Epithelial cell of prostate (primary cell): ENCODE measurements at regions not wholly inside any gene's neighbourhood (a gene's known extent, or its start where the extent isn't known, plus 50 kb on each side); places are given as distances from the start of the nearest gene placed in this dataset.

ENCODE experiments used
- DNase-seq: peaks from one replicate; pipeline ENCODE4 v3.0.0-alpha.2; 2011; ENCODE audit warnings: low read depth, low spot score
- H3K27ac ChIP-seq: fragments of 450-650 bp; 2 replicates; pipeline ENCODE4 v1.5.1; 2017; ENCODE audit warnings: mild to moderate bottlenecking

GRCh38 chr4:137226900-137227299, 305.4 kb downstream of the PCDH18 start:
- DNase-seq = no peak

DNA sequence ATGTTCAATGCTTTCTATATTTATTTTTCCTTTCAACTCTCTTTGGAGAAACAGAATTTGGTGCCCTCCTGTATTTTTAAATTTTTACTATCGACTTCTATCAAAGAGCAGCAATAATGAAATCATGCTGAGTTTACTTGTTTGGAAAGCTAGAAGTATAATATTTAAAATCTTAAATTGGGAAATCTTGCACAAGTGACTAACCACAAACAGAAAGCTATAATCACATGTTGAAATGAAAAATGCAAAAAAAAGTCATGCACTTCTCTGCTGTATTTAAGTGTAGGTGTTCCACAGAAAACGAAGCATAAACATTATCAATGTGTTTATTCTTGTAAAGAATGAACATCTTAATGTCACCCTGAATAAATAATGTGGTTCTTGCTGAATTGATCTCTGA, 306.1 kb downstream of the PCDH18 start:
- no peak overlapping the region for H3K27ac ChIP-seq
- no peak for DNase-seq

More at GRCh38 chr4:137226900-137227299, 305.4 kb downstream of the PCDH18 start:
- H3K27ac ChIP-seq = no peak overlapping the region

GRCh38 chr4:137213372-137214173, 318.7 kb downstream of the PCDH18 start:
- DNase-seq = no peak
- H3K27ac ChIP-seq = no peak overlapping the region

- no peak for DNase-seq
- H3K27ac ChIP-seq = no peak overlapping the region
Observed at GRCh38 chr4:137212601-137213000, 319.7 kb downstream of the PCDH18 start.

DNA sequence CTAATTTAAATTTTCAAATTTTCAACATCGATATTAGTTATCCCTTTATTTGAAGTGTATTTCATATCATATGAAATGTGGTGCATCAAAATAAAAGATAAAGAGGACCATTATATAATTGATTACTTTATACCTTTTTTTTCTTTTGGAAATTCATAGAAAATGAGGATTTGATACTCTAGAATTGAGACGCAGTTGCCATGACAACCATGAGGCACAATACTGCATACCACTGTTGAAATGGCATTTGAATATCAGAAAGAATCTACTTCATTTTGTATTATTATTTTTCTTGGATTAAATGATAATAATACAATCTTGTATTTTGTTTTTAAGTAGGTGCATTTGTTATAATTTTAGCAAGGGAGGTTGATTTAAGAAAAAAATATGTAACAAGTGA, 323.1 kb downstream of the PCDH18 start:
- DNase-seq = no peak

GRCh38 chr4:137206781-137207180, 325.5 kb downstream of the PCDH18 start:
- no peak for DNase-seq

More for the DNA sequence above, 323.1 kb downstream of the PCDH18 start:
- no peak overlapping the region for H3K27ac ChIP-seq

GRCh38 chr4:137203601-137204000, 328.7 kb downstream of the PCDH18 start:
- no peak for DNase-seq
- no peak overlapping the region for H3K27ac ChIP-seq

More at GRCh38 chr4:137206781-137207180, 325.5 kb downstream of the PCDH18 start:
- no peak overlapping the region for H3K27ac ChIP-seq

- DNase-seq = no peak
- no peak overlapping the region for H3K27ac ChIP-seq
Observed at GRCh38 chr4:137200322-137200721, 332.0 kb downstream of the PCDH18 start.

DNA sequence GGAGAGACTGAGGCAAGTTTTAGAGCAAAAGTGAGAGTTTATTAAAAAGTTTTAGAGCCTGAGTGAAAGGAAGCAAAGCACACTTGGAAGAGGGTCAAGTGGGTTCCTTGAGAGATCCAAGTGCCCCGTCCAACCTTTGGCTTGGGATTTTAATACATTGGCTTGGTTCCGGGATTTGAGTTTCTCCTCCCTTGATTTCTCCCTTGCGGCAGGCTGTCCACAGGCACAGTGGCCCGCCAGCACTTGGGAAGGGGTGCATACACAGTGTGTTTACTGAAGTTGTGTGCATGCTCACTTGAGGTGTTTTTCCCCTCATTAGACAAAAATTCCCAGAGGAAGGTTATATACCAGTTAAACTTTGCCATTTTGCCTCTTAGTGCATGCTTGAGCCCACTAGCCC, 333.5 kb downstream of the PCDH18 start:
- H3K27ac ChIP-seq = no peak overlapping the region
- no peak for DNase-seq

- H3K27ac ChIP-seq = no peak overlapping the region
- DNase-seq = no peak
Observed at GRCh38 chr4:137194670-137195069, 337.6 kb downstream of the PCDH18 start.

DNA sequence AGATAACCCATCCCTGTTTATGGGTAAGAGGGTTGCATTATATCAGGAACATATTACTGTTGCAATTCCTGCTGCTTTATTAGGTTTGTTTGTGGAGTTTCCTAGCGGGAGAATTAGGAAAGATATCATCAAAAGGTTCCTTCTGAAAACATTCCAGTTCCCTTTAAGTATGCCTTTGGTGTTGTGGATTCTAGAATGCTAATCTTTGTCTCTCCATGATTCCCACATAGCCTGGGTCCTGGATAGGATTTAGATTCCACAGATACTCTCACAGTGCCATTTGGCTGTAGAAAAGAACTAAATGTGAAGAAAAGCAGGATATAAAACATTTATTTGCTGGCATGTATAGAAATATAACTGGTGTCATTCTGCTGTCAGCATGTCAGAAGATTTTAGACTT, 338.7 kb downstream of the PCDH18 start:
- no peak for DNase-seq

DNA sequence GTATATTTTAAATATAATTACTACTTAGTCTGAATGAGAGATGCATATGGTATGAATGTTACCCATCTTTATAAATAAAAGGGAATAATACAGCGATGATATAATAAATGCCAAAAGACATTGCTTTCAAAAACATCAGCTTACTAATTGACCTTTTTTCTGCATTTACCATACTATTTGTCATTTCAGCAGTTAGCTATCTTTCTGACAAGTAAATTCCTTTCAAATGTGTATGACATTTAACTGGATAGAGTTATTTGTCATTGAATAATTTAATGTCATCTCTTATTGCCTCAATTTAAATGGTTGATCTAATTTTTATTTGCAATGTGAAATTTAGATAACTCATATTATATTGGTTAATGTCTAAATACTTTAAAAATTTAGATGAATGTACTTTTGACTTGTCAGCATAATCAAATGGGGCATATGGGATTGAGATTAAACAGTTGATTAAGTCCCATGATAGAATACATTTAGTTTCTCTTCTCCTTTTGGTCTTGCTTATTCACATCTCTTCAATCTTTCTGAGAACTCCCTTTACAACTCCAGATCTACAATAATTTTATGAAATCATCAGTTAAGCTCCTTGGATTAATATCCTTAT, 350.9 kb downstream of the PCDH18 start:
- H3K27ac ChIP-seq = no peak overlapping the region
- DNase-seq = no peak

More for the DNA sequence above, 338.7 kb downstream of the PCDH18 start:
- H3K27ac ChIP-seq = no peak overlapping the region

GRCh38 chr4:137180349-137180748, 351.9 kb downstream of the PCDH18 start:
- no peak for DNase-seq

GRCh38 chr4:137156807-137157206, 375.5 kb downstream of the PCDH18 start:
- H3K27ac ChIP-seq = no peak overlapping the region
- DNase-seq = no peak

More at GRCh38 chr4:137180349-137180748, 351.9 kb downstream of the PCDH18 start:
- H3K27ac ChIP-seq = no peak overlapping the region

- H3K27ac ChIP-seq = no peak overlapping the region
- no peak for DNase-seq
Observed at GRCh38 chr4:137156054-137156453, 376.2 kb downstream of the PCDH18 start.

DNA sequence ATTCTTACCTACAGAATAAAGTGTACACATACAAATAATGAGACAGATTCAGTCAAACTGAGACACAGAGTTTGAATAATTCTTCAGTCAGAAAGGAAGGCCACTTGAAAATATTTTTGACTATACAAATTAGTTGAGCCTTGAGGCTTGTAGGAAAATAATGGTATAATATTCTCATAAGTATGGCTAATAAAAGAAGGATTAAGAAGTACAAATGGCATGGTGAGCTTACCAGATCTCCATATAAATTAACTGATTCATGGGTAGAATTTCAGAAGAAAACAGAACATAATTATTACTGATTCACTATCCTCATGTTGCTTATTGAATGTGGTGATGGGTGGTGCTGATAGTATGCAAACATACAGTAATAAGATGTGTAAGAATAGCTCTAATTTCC, 401.1 kb downstream of the PCDH18 start:
- no peak for DNase-seq
- no peak overlapping the region for H3K27ac ChIP-seq

- DNase-seq = no peak
- no peak overlapping the region for H3K27ac ChIP-seq
Observed at GRCh38 chr4:137129845-137130244, 402.4 kb downstream of the PCDH18 start.

DNA sequence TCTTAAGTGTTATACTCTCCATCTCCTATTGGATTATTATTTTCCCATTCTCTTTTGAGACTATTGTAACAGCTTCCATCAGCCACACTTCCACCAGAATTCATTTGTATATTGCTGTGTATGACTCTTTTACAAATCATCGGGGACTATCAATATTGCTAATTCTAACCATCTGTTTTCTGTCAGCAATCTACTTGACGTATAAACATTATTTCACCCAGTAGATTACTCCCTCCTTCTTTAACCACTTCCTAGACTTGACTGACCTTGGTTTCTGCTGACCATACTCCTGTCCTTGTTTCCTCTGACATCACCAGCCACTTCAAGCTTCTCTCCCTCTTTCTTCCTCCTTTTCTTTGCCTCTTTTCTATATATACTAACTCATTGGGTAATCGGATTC, 402.9 kb downstream of the PCDH18 start:
- no peak for DNase-seq
- H3K27ac ChIP-seq = no peak overlapping the region

DNA sequence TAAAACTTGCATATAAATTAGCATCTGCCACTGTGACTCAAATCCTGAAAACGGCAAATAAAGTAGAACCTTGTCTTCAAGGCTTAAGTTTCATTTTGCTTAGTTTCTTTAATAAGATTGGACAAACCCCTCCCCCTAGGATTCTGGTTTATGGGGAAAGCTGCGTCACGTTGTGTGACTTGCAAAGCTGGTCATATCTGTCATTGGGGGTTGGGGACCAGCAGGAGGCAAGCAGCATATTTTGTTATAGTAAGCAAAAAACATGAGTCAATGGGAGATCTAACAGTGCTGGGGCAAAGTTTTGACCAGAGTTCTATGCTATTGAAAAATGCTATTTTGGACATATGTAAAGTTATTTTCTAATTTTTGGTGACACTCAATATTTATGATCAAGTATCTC, 407.3 kb downstream of the PCDH18 start:
- no peak overlapping the region for H3K27ac ChIP-seq
- no peak for DNase-seq

GRCh38 chr4:137124278-137124932, 407.9 kb downstream of the PCDH18 start:
- no peak overlapping the region for H3K27ac ChIP-seq
- DNase-seq = no peak

GRCh38 chr4:137122876-137123275, 409.4 kb downstream of the PCDH18 start:
- H3K27ac ChIP-seq = no peak overlapping the region
- DNase-seq = no peak
